Osteoblast (primary cell): ENCODE measurements at regions not wholly inside any gene's neighbourhood (a gene's known extent, or its start where the extent isn't known, plus 50 kb on each side); places are given as distances from the start of the nearest gene placed in this dataset.

Experiments
- DNase-seq: peaks from one replicate; pipeline ENCODE4 v3.0.0; 2011; ENCODE audit warnings: low spot score, mixed read lengths; ENCODE audit not compliant: insufficient read length; ENCODE audit errors: missing footprints
- H2AFZ ChIP-seq: 2 replicates; pipeline ENCODE4 v1.6.0; 2011; ENCODE audit warnings: mild to moderate bottlenecking, low read length
- H3K27ac ChIP-seq: 2 replicates; pipeline ENCODE4 v1.5.1; 2011; ENCODE audit warnings: mild to moderate bottlenecking, low read depth, low read length, moderate library complexity
- H3K27me3 ChIP-seq: 2 replicates; pipeline ENCODE4 v1.6.0; 2012; ENCODE audit warnings: mild to moderate bottlenecking, control low read depth, inconsistent platforms, low read length, moderate library complexity; ENCODE audit not compliant: insufficient read depth
- H3K36me3 ChIP-seq: 2 replicates; pipeline ENCODE4 v1.5.1; 2011; ENCODE audit warnings: mild to moderate bottlenecking, low read length, control low read depth, moderate library complexity; ENCODE audit not compliant: insufficient read depth
- H3K4me1 ChIP-seq: 2 replicates; pipeline ENCODE4 v1.5.1; 2011; ENCODE audit warnings: mild to moderate bottlenecking, low read length, control low read depth, moderate library complexity; ENCODE audit not compliant: insufficient read depth
- H3K4me2 ChIP-seq: 2 replicates; pipeline ENCODE4 v1.6.0; 2011; ENCODE audit warnings: mild to moderate bottlenecking, low read length; ENCODE audit not compliant: insufficient read depth
- H3K4me3 ChIP-seq: fragments of 200-600 bp; sonication (generic); 3 replicates; pipeline ENCODE4 v1.5.1; 2012; ENCODE audit warnings: mild to moderate bottlenecking, low read length, inconsistent platforms; ENCODE audit not compliant: insufficient read depth
- H3K79me2 ChIP-seq: 2 replicates; pipeline ENCODE4 v1.6.0; 2012; ENCODE audit warnings: mild to moderate bottlenecking, low read length, control low read depth, inconsistent platforms; ENCODE audit not compliant: insufficient read depth
- H3K9me3 ChIP-seq: 2 replicates; pipeline ENCODE4 v1.5.1; 2011; ENCODE audit warnings: low read depth, low read length, control low read depth
- H4K20me1 ChIP-seq: 2 replicates; pipeline ENCODE4 v1.6.0; 2012; ENCODE audit warnings: mild to moderate bottlenecking, low read length, control low read depth; ENCODE audit not compliant: insufficient read depth
- TF ChIP-seq, protein P1 (sequence below): IDR thresholded peaks from 2 replicates; pipeline ENCODE4 v1.5.1; 2011; ENCODE audit warnings: mild to moderate bottlenecking, low read depth, low read length, moderate library complexity; ENCODE audit errors: extremely low read depth

DNA sequence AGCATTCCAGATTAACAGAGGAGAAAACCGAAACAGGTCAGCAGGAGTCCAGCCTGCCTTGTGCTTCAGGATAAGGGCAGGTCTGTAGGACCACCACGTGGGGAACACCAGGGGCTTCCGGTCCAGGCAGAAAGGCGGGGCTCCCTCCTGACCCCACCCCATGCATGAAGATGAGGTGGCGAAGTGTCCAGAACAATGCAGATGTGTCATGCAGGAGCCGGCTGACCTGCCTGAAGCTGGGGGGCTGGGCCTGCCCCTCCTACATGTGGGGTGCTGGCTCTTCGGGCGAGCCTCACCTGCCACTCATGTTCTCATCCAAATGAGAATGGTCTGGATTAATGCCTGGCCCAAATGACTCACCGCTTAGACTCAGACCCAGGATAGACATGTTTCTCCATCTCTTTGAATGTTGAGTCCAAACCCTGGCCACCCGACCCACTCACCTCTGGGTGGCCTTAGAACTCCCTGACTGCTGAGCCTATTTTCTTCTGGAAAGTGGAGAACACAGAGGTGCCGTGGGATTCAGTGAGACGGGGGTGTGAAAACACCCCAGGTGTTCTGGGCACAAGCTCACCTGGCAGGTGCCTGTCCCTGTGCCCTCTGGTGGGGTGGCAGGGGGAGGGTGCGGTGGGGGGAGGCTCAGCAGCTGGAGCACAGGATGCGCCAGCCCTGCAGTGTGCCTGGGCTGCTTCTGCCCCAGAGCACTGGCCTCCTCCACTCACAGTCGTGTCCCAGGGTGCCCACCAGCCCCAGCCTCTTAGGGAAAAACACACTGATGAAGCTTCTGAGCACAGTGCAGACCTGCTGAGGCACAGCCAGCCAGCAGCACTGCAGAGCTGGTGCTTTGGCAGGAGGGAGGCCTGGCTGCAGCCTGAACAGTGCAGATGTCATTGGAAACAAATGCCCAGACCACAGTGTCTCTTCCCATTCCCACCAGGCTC, 55.2 kb upstream of the GDF10 start:
- H3K4me3 ChIP-seq: no peak overlapping the region
- H3K36me3 ChIP-seq: no peaks in the 10 kb centered on the region
- H2AFZ ChIP-seq: no peak overlapping the region
- no peak for DNase-seq
- no peaks in the 10 kb centered on the region for H3K79me2 ChIP-seq
- TF ChIP-seq, protein P1, sequence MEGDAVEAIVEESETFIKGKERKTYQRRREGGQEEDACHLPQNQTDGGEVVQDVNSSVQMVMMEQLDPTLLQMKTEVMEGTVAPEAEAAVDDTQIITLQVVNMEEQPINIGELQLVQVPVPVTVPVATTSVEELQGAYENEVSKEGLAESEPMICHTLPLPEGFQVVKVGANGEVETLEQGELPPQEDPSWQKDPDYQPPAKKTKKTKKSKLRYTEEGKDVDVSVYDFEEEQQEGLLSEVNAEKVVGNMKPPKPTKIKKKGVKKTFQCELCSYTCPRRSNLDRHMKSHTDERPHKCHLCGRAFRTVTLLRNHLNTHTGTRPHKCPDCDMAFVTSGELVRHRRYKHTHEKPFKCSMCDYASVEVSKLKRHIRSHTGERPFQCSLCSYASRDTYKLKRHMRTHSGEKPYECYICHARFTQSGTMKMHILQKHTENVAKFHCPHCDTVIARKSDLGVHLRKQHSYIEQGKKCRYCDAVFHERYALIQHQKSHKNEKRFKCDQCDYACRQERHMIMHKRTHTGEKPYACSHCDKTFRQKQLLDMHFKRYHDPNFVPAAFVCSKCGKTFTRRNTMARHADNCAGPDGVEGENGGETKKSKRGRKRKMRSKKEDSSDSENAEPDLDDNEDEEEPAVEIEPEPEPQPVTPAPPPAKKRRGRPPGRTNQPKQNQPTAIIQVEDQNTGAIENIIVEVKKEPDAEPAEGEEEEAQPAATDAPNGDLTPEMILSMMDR: no peak
- H3K9me3 ChIP-seq: no peaks in the 10 kb centered on the region
- H3K4me1 ChIP-seq: no peaks in the 10 kb centered on the region
- H4K20me1 ChIP-seq: no peaks in the 10 kb centered on the region
- H3K27me3 ChIP-seq: peaks cover 42% of the 10 kb centered on the region
- H3K27ac ChIP-seq: no peak overlapping the region
- no peak overlapping the region for H3K4me2 ChIP-seq

DNA sequence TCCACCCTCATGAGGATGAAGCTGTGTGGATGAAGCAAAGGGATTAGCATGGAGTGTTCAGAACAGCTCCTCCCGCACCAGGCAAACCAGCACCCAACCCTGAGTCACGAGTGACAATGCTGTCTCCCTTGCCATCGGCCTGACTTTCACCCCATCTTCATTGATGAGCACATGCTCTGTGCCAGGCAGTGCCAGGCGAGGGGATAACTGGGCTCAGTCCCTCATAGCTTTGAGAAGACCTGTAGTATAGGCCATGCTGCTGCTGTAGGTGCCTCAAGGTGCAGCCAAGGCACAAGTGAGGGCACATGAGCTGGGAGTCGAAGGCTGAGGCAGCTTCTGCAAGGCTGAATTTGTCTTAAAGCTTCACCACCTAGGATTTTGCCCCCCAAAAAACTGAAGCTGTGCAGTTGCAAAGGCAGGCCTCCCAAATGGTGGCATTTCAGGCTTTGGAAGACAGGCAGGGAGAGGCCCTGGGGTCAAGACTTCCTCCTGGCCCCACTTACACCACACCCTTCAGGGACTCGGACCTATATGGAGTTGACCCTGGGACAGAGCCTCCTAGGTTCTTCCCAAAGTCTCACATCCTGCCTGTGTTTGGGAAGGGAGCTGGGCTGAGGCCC, 54.2 kb upstream of the GDF10 start:
- H3K4me3 ChIP-seq: no peak overlapping the region
- H4K20me1 ChIP-seq: no peaks in the 10 kb centered on the region
- no peak overlapping the region for H2AFZ ChIP-seq
- H3K27me3 ChIP-seq: peaks cover 38% of the 10 kb centered on the region
- H3K79me2 ChIP-seq: no peaks in the 10 kb centered on the region
- H3K9me3 ChIP-seq: no peaks in the 10 kb centered on the region
- H3K4me2 ChIP-seq: no peak overlapping the region
- no peak for DNase-seq
- no peaks in the 10 kb centered on the region for H3K36me3 ChIP-seq
- H3K27ac ChIP-seq: no peak overlapping the region
- TF ChIP-seq, protein P1: no peak
- no peaks in the 10 kb centered on the region for H3K4me1 ChIP-seq

DNA sequence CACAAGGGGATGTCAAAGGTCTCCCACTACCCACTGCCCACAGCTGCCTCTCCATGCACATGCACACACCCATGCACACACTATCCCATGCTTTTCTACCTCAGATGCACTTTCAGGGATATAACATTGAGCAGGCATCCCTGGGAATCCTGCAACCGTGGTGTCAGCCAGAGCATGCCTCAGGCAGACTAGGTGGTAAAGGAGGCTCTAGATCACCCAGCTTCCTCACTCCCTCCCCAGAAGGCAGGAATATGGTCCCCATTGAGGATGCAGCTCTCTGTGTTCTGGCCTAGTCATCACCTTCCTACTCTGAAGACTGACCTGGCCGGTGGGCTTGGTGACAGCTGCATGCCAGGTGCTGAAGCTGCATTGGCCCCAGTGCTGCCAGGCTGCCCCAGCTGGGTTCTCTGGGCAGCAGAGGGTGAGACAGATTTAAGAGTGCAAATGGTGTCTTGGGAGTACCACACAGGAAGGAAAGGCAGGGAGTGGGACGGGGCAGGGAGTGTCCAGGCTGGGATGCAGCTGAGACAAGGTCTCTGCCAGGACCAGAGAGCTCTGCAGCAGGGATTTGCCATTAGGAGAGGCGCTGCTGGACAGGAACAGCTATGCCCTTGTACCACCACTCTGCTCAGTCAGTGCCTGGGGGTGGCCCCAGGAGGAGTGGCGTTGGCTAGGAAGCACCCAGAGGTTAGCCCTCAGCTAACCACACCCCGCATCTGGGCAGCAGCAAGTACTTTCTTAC, 53.4 kb upstream of the GDF10 start:
- DNase-seq: no peak
- Histone ChIP-seq H3K4me1 (no peaks in the 10 kb centered on the region), H3K79me2 (no peaks in the 10 kb centered on the region), H3K27ac (no peak overlapping the region), H4K20me1 (no peaks in the 10 kb centered on the region), H3K27me3 (peaks cover 30% of the 10 kb centered on the region), H3K4me2 (no peak overlapping the region), H2AFZ (no peak overlapping the region), H3K4me3 (no peak overlapping the region), H3K36me3 (no peaks in the 10 kb centered on the region), H3K9me3 (no peaks in the 10 kb centered on the region)
- TF ChIP-seq, protein P1: no peak
